Erythroblast (primary cell): ENCODE measurements at regions not wholly inside any gene's neighbourhood (a gene's known extent, or its start where the extent isn't known, plus 50 kb on each side); places are given as distances from the start of the nearest gene placed in this dataset.

Experiments
- GATA1 ChIP-seq: IDR thresholded peaks from 2 replicates; pipeline ENCODE4 v1.6.1; 2011; ENCODE audit warnings: low read depth, mild to moderate bottlenecking, control low read depth, low read length, moderate library complexity
- POLR2A ChIP-seq: IDR thresholded peaks from 2 replicates; pipeline ENCODE4 v1.6.1; 2011; ENCODE audit warnings: mild to moderate bottlenecking, low read length

DNA sequence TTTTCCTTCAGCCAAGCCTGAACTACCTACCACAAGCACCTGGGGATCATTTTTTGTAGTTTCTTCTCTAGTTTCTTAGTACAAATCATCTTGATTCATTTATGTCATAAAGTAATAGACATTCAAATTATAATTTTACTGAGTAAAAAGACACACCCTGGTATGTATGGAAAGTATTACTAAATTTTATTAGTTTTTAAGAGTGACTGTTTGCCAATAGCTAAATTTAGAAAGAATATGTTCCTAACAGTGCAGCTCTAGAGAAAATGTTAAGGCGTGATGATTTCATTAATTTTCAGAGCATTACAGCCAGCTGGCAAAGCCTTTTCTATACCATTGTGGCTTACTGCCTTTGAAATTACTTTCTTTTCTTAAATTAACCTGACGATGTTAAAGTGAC is 612.0 kb upstream of the KCNMB2 start:
- no peak for TF ChIP-seq POLR2A
- TF ChIP-seq GATA1, result no peak
